ENCODE measurements at regions not wholly inside any gene's neighbourhood (a gene's known extent, or its start where the extent isn't known, plus 50 kb on each side); places are given as distances from the start of the nearest gene placed in this dataset.
"Not testable (repeated sequence)": the region's sequence is repeated elsewhere in the genome, so short reads cannot be mapped to it uniquely, and the experiment has no call there.

- no peak overlapping the region for H3K4me3 ChIP-seq
- DNase-seq (ENCODE audit: low spot score): no peak
- no peak overlapping the region for H3K27ac ChIP-seq
Observed at GRCh38 chr15:31223478-31224350, 102.9 kb upstream of the KLF13 start.

GRCh38 chr15:31224661-31225060 is 102.0 kb upstream of the KLF13 start:
- intact Hi-C loops (cut with DNase I); H3K4me1 ChIP-seq (replicated peaks); H3K36me3 ChIP-seq; H3K4me3 ChIP-seq; H3K9me3 ChIP-seq; H3K27ac ChIP-seq; H3K27me3 ChIP-seq (replicated peaks; ENCODE audit: insufficient read depth); DNase-seq (ENCODE audit: low spot score): not testable (repeated sequence)
- 58% methylated on average over 4 of the region's 4 CpGs for WGBS

More at GRCh38 chr15:31223478-31224350, 102.9 kb upstream of the KLF13 start:
- Histone ChIP-seq H3K9me3 (no peaks in the 10 kb centered on the region), H3K4me1 (replicated peaks) (no peaks in the 10 kb centered on the region), H3K27me3 (replicated peaks; ENCODE audit: insufficient read depth) (no peaks in the 10 kb centered on the region), H3K36me3 (no peaks in the 10 kb centered on the region)
- WGBS: 66% methylated on average over 42 of the region's 42 CpGs
- intact Hi-C loops (cut with DNase I): no loop called here
- no peak for TF ChIP-seq CTCF (IDR thresholded peaks at IDR 0.05)
- TF ChIP-seq POLR2AphosphoS5 (IDR thresholded peaks at IDR 0.05): no peak
- no peak for TF ChIP-seq POLR2A (IDR thresholded peaks at IDR 0.05)

- Histone ChIP-seq H3K27ac (no peak overlapping the region), H3K4me3 (no peak overlapping the region), H3K9me3 (no peaks in the 10 kb centered on the region), H3K27me3 (replicated peaks; ENCODE audit: insufficient read depth) (no peaks in the 10 kb centered on the region), H3K4me1 (replicated peaks) (no peaks in the 10 kb centered on the region), H3K36me3 (no peaks in the 10 kb centered on the region)
- WGBS: 83% methylated on average over 18 of the region's 18 CpGs
- TF ChIP-seq POLR2A (IDR thresholded peaks at IDR 0.05) (no peak), CTCF (IDR thresholded peaks at IDR 0.05) (no peak)
- no peak for DNase-seq (ENCODE audit: low spot score)
- intact Hi-C loops (cut with DNase I): no loop called here
Observed at GRCh38 chr15:31225356-31225955, 101.2 kb upstream of the KLF13 start.

- no peak for DNase-seq (ENCODE audit: low spot score)
- H3K36me3 ChIP-seq: no peaks in the 10 kb centered on the region
- WGBS: 94% methylated on average over 9 of the region's 9 CpGs
- no peaks in the 10 kb centered on the region for H3K9me3 ChIP-seq
- TF ChIP-seq CTCF (IDR thresholded peaks at IDR 0.05): no peak
- no peak for TF ChIP-seq POLR2A (IDR thresholded peaks at IDR 0.05)
- TF ChIP-seq POLR2AphosphoS5 (IDR thresholded peaks at IDR 0.05): no peak
- H3K4me1 ChIP-seq (replicated peaks): no peaks in the 10 kb centered on the region
- H3K27ac ChIP-seq: no peak overlapping the region
- no peak overlapping the region for H3K4me3 ChIP-seq
- H3K27me3 ChIP-seq (replicated peaks; ENCODE audit: insufficient read depth): no peaks in the 10 kb centered on the region
- intact Hi-C loops (cut with DNase I): no loop called here
Observed at GRCh38 chr15:31226021-31226420, 100.6 kb upstream of the KLF13 start.

- Histone ChIP-seq H3K4me3 (no peak overlapping the region), H3K4me1 (replicated peaks) (no peaks in the 10 kb centered on the region), H3K36me3 (no peaks in the 10 kb centered on the region), H3K27me3 (replicated peaks; ENCODE audit: insufficient read depth) (no peaks in the 10 kb centered on the region), H3K27ac (no peak overlapping the region), H3K9me3 (no peaks in the 10 kb centered on the region)
- intact Hi-C loops (cut with DNase I): no loop called here
- TF ChIP-seq CTCF (IDR thresholded peaks at IDR 0.05): no peak
- no peak for TF ChIP-seq POLR2AphosphoS5 (IDR thresholded peaks at IDR 0.05)
- no peak for TF ChIP-seq POLR2A (IDR thresholded peaks at IDR 0.05)
- DNase-seq (ENCODE audit: low spot score): no peak
- 90% methylated on average over 2 of the region's 2 CpGs for WGBS
Observed at GRCh38 chr15:31227235-31227634, 99.4 kb upstream of the KLF13 start.

Data from prostate gland (tissue), 2 donors.